ENCODE measurements at regions not wholly inside any gene's neighbourhood (a gene's known extent, or its start where the extent isn't known, plus 50 kb on each side); places are given as distances from the start of the nearest gene placed in this dataset.

- TF ChIP-seq POLR2AphosphoS5 (IDR thresholded peaks at IDR 0.05) (no peak), EP300 (IDR thresholded peaks at IDR 0.05) (no peak), POLR2A (IDR thresholded peaks at IDR 0.05) (no peak), CTCF (IDR thresholded peaks at IDR 0.05) (no peak)
- Histone ChIP-seq H3K9me3 (no peaks in the 10 kb centered on the region), H3K36me3 (no peaks in the 10 kb centered on the region), H3K27me3 (no peaks in the 10 kb centered on the region), H3K27ac (no peak overlapping the region), H3K4me1 (no peaks in the 10 kb centered on the region), H3K4me3 (no peak overlapping the region)
- no peak for DNase-seq
- intact Hi-C loops (cut with DNase I; ENCODE audit: low total_unique reads), result no loop called here
- WGBS, 5 donors, result 36 to 60% (median 47%) methylated on average over 5 of the region's 5 CpGs
Observed at GRCh38 chr5:105259581-105260217, 1697.1 kb upstream of the NUDT12 start.

GRCh38 chr5:105238561-105238960 is 1676.0 kb upstream of the NUDT12 start:
- TF ChIP-seq EP300 (IDR thresholded peaks at IDR 0.05), result no peak
- no peak for TF ChIP-seq POLR2AphosphoS5 (IDR thresholded peaks at IDR 0.05)
- TF ChIP-seq POLR2A (IDR thresholded peaks at IDR 0.05), result no peak
- WGBS, 5 donors, result 39 to 60% (median 58%) methylated on average over 3 of the region's 3 CpGs
- no peak for DNase-seq

GRCh38 chr5:105230516-105231157 is 1668.0 kb upstream of the NUDT12 start:
- no peak for DNase-seq
- Histone ChIP-seq H3K9me3 (no peaks in the 10 kb centered on the region), H3K36me3 (no peaks in the 10 kb centered on the region), H3K27ac (no peak overlapping the region), H3K4me3 (no peak overlapping the region), H3K27me3 (no peaks in the 10 kb centered on the region), H3K4me1 (no peaks in the 10 kb centered on the region)
- TF ChIP-seq EP300 (IDR thresholded peaks at IDR 0.05) (no peak), POLR2AphosphoS5 (IDR thresholded peaks at IDR 0.05) (no peak)
- WGBS, 5 donors, result 22 to 39% (median 29%) methylated on average over 4 of the region's 4 CpGs
- intact Hi-C loops (cut with DNase I; ENCODE audit: low total_unique reads), result no loop called here

More at GRCh38 chr5:105238561-105238960, 1676.0 kb upstream of the NUDT12 start:
- H3K9me3 ChIP-seq, result no peaks in the 10 kb centered on the region
- H3K4me3 ChIP-seq, result no peak overlapping the region
- H3K27ac ChIP-seq, result no peak overlapping the region
- intact Hi-C loops (cut with DNase I; ENCODE audit: low total_unique reads), result no loop called here
- H3K27me3 ChIP-seq, result no peaks in the 10 kb centered on the region
- no peaks in the 10 kb centered on the region for H3K4me1 ChIP-seq
- H3K36me3 ChIP-seq, result no peaks in the 10 kb centered on the region

- TF ChIP-seq EP300 (IDR thresholded peaks at IDR 0.05) (no peak), POLR2AphosphoS5 (IDR thresholded peaks at IDR 0.05) (no peak), CTCF (IDR thresholded peaks at IDR 0.05) (no peak), POLR2A (IDR thresholded peaks at IDR 0.05) (no peak)
- H3K4me3 ChIP-seq, result no peak overlapping the region
- 9 to 24% (median 15%) methylated on average over 1 of the region's 1 CpG for WGBS, 5 donors
- no peak for DNase-seq
- H3K27me3 ChIP-seq, result no peaks in the 10 kb centered on the region
- intact Hi-C loops (cut with DNase I; ENCODE audit: low total_unique reads), result no loop called here
- no peaks in the 10 kb centered on the region for H3K4me1 ChIP-seq
- H3K27ac ChIP-seq, result no peak overlapping the region
- H3K9me3 ChIP-seq, result peaks cover 0 to 6% (median 0%) of the 10 kb centered on the region in 4 donors
- no peaks in the 10 kb centered on the region for H3K36me3 ChIP-seq
Observed at GRCh38 chr5:105218018-105218417, 1655.4 kb upstream of the NUDT12 start.

- intact Hi-C loops (cut with DNase I; ENCODE audit: low total_unique reads), result no loop called here
- DNase-seq, result no peak
Observed at GRCh38 chr5:105213078-105213477, 1650.5 kb upstream of the NUDT12 start.

More at GRCh38 chr5:105213078-105213477, 1650.5 kb upstream of the NUDT12 start:
- H3K9me3 ChIP-seq, result no peaks in the 10 kb centered on the region
- H3K27me3 ChIP-seq, result no peaks in the 10 kb centered on the region
- no peak overlapping the region for H3K27ac ChIP-seq
- TF ChIP-seq CTCF (IDR thresholded peaks at IDR 0.05), result no peak
- TF ChIP-seq POLR2A (IDR thresholded peaks at IDR 0.05), result no peak
- TF ChIP-seq POLR2AphosphoS5 (IDR thresholded peaks at IDR 0.05), result no peak
- TF ChIP-seq EP300 (IDR thresholded peaks at IDR 0.05), result no peak
- no peaks in the 10 kb centered on the region for H3K4me1 ChIP-seq
- no peak overlapping the region for H3K4me3 ChIP-seq
- H3K36me3 ChIP-seq, result no peaks in the 10 kb centered on the region

All from stomach (tissue), 8 donors.